Muscle of arm (tissue), 1 donor: ENCODE measurements at regions not wholly inside any gene's neighbourhood (a gene's known extent, or its start where the extent isn't known, plus 50 kb on each side); places are given as distances from the start of the nearest gene placed in this dataset.

Source experiments
- DNase-seq: peaks from one replicate; pipeline ENCODE4 v3.0.0-alpha.2; 2013

- DNase-seq, result no peak
Measured at GRCh38 chr14:38111046-38111445, 96.7 kb upstream of the SSTR1 start.

- DNase-seq, result no peak
Measured at GRCh38 chr14:38113546-38113945, 94.2 kb upstream of the SSTR1 start.

- DNase-seq, result no peak
Measured at GRCh38 chr14:38116895-38117294, 90.8 kb upstream of the SSTR1 start.

GRCh38 chr14:38120109-38120508 is 87.6 kb upstream of the SSTR1 start:
- DNase-seq, result no peak

GRCh38 chr14:38121320-38122020 is 86.2 kb upstream of the SSTR1 start:
- DNase-seq, result no peak

- no peak for DNase-seq
Measured at GRCh38 chr14:38122241-38122640, 85.5 kb upstream of the SSTR1 start.

GRCh38 chr14:38124506-38124905 is 83.2 kb upstream of the SSTR1 start:
- DNase-seq, result no peak

- no peak for DNase-seq
Measured at GRCh38 chr14:38125481-38126037, 82.1 kb upstream of the SSTR1 start.

- DNase-seq, result no peak
Measured at GRCh38 chr14:38127356-38127755, 80.3 kb upstream of the SSTR1 start.

GRCh38 chr14:38127784-38128183 is 79.9 kb upstream of the SSTR1 start:
- DNase-seq, result no peak

GRCh38 chr14:38128640-38129039 is 79.1 kb upstream of the SSTR1 start:
- DNase-seq, result no peak

GRCh38 chr14:38129192-38129591 is 78.5 kb upstream of the SSTR1 start:
- no peak for DNase-seq

GRCh38 chr14:38129705-38130104 is 78.0 kb upstream of the SSTR1 start:
- no peak for DNase-seq

GRCh38 chr14:38134416-38135030 is 73.2 kb upstream of the SSTR1 start:
- no peak for DNase-seq

GRCh38 chr14:38135106-38135867 is 72.4 kb upstream of the SSTR1 start:
- DNase-seq, result no peak

GRCh38 chr14:38137005-38137404 is 70.7 kb upstream of the SSTR1 start:
- DNase-seq, result no peak

- no peak for DNase-seq
Measured at GRCh38 chr14:38138473-38139138, 69.1 kb upstream of the SSTR1 start.

- no peak for DNase-seq
Measured at GRCh38 chr14:38139926-38140325, 67.8 kb upstream of the SSTR1 start.

GRCh38 chr14:38143170-38143569 is 64.5 kb upstream of the SSTR1 start:
- DNase-seq, result no peak

GRCh38 chr14:38143659-38144505 is 63.8 kb upstream of the SSTR1 start:
- DNase-seq, result no peak

GRCh38 chr14:38145142-38145541 is 62.6 kb upstream of the SSTR1 start:
- no peak for DNase-seq
